SU-DHL-6 (cell line): ENCODE measurements at regions not wholly inside any gene's neighbourhood (a gene's known extent, or its start where the extent isn't known, plus 50 kb on each side); places are given as distances from the start of the nearest gene placed in this dataset.

Source experiments
- H2AFZ ChIP-seq: fragments of 200-600 bp; sonication (generic); 2 replicates; pipeline ENCODE4 v1.6.1; 2014; ENCODE audit warnings: low read depth, mild to moderate bottlenecking, moderate library complexity, mixed read lengths, antibody characterized with exemption, low read length; ENCODE audit not compliant: severe bottlenecking
- H3F3A ChIP-seq: fragments of 200-600 bp; shearing (Covaris generic); 2 replicates; pipeline ENCODE4 v1.6.0; 2016; ENCODE audit warnings: antibody characterized with exemption, mild to moderate bottlenecking; ENCODE audit not compliant: insufficient read depth
- H3K27ac ChIP-seq: fragments of 200-600 bp; sonication (generic); 2 replicates; pipeline ENCODE4 v1.5.1; 2016; ENCODE audit warnings: low read depth, mild to moderate bottlenecking, low read length, moderate library complexity, mixed read lengths
- H3K27me3 ChIP-seq: fragments of 200-600 bp; sonication (generic), shearing (Covaris generic); 2 replicates; pipeline ENCODE4 v1.6.0; 2014; ENCODE audit warnings: mild to moderate bottlenecking, low read length
- H3K36me3 ChIP-seq: fragments of 200-600 bp; sonication (generic); 2 replicates; pipeline ENCODE4 v1.6.1; 2014; ENCODE audit warnings: mild to moderate bottlenecking, low read length, mixed read lengths
- H3K4me2 ChIP-seq: fragments of 300-600, 200-600 bp; shearing (Covaris generic), sonication (generic); 2 replicates; pipeline ENCODE4 v1.6.0; 2014; ENCODE audit warnings: low read length, low read depth, mild to moderate bottlenecking; ENCODE audit not compliant: poor library complexity, severe bottlenecking
- H3K4me3 ChIP-seq: fragments of 200-600 bp; sonication (generic); 2 replicates; pipeline ENCODE4 v1.5.1; 2014; ENCODE audit warnings: antibody characterized with exemption, low read length, mild to moderate bottlenecking, mixed read lengths; ENCODE audit not compliant: insufficient read depth, poor library complexity, severe bottlenecking
- H3K79me2 ChIP-seq: fragments of 200-600 bp; sonication (generic); 2 replicates; pipeline ENCODE4 v1.6.1; 2014; ENCODE audit warnings: mild to moderate bottlenecking, low read length, moderate library complexity; ENCODE audit not compliant: insufficient read depth
- H3K9ac ChIP-seq: fragments of 200-600 bp; sonication (generic); 2 replicates; pipeline ENCODE4 v1.7.0; 2014; ENCODE audit warnings: mild to moderate bottlenecking, low read length
- H3K9me2 ChIP-seq: fragments of 200-600 bp; sonication (generic); replicated peaks from 2 replicates; pipeline ENCODE4 v1.6.1; 2014; ENCODE audit warnings: low read length; ENCODE audit not compliant: insufficient read depth
- H3K9me3 ChIP-seq: fragments of 200-600 bp; sonication (generic); 2 replicates; pipeline ENCODE4 v1.6.1; 2014; ENCODE audit warnings: low read length, mixed read lengths; ENCODE audit not compliant: insufficient read depth
- H4K20me1 ChIP-seq: fragments of 200-600 bp; sonication (generic); 2 replicates; pipeline ENCODE4 v1.6.1; 2014; ENCODE audit warnings: low read depth, mild to moderate bottlenecking, antibody characterized with exemption, low read length, moderate library complexity, mixed read lengths
- EZH2phosphoT487 ChIP-seq: fragments of 200-600 bp; sonication (generic), shearing (Covaris generic); conservative IDR thresholded peaks from 2 replicates; pipeline ENCODE4 v1.6.1; 2018; ENCODE audit warnings: mild to moderate bottlenecking, antibody characterized with exemption, low read length, moderate library complexity, mixed read lengths
- TF ChIP-seq, protein P1 (sequence below): fragments of 200-600 bp; sonication (generic); IDR thresholded peaks from one replicate; pipeline ENCODE4 v1.5.1; 2017; ENCODE audit warnings: antibody characterized with exemption, mild to moderate bottlenecking, low read length, moderate library complexity; ENCODE audit not compliant: insufficient read depth, poor library complexity, severe bottlenecking

DNA sequence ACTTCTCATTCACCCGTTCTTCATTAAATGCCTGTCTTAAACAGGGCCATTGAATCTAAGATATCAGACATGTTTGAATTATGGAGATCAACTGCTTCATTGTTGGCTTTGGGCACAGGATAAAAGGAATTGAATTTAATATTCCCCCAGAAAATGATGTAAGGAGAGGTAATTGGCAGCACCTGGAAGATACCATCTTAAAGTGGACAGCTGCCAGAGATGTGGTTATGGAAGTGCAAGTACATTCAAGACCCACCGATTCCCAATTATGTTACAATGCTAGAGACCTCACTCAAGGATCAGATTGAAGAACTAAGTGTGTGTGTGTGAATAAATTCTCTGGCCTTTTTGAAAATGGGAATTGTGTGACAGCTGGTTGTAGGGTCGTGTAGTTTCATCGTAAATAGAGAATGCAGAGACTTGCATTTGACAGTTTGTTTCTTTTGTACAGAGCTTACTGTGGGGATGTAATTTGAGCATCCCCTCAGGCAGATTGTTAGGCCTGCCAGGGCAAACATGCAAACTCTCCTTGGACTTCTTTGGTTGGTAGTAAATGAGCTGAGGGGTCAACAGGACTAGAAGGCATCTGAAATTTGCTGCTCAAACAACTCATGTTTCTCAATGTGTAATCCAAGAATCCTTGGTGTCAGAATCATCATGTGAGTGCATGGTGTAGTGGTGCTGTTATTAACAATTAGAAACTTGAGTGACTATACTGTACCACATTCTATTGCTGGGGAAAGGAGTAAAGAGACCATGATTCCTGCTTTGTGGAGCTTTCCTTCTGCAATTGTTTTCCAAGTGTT is 359.2 kb upstream of the THRB start:
- Histone ChIP-seq H3K9ac (no peak overlapping the region), H3F3A (no peaks in the 10 kb centered on the region), H2AFZ (no peak overlapping the region), H3K27ac (no peak overlapping the region), H3K79me2 (no peaks in the 10 kb centered on the region), H3K9me2 (no peaks in the 10 kb centered on the region), H3K4me2 (no peak overlapping the region), H3K36me3 (no peaks in the 10 kb centered on the region), H3K9me3 (no peaks in the 10 kb centered on the region), H3K27me3 (no peaks in the 10 kb centered on the region), H3K4me3 (no peak overlapping the region), H4K20me1 (no peaks in the 10 kb centered on the region)
- TF ChIP-seq, protein P1, sequence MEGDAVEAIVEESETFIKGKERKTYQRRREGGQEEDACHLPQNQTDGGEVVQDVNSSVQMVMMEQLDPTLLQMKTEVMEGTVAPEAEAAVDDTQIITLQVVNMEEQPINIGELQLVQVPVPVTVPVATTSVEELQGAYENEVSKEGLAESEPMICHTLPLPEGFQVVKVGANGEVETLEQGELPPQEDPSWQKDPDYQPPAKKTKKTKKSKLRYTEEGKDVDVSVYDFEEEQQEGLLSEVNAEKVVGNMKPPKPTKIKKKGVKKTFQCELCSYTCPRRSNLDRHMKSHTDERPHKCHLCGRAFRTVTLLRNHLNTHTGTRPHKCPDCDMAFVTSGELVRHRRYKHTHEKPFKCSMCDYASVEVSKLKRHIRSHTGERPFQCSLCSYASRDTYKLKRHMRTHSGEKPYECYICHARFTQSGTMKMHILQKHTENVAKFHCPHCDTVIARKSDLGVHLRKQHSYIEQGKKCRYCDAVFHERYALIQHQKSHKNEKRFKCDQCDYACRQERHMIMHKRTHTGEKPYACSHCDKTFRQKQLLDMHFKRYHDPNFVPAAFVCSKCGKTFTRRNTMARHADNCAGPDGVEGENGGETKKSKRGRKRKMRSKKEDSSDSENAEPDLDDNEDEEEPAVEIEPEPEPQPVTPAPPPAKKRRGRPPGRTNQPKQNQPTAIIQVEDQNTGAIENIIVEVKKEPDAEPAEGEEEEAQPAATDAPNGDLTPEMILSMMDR = no peak
- no peak for TF ChIP-seq EZH2phosphoT487

DNA sequence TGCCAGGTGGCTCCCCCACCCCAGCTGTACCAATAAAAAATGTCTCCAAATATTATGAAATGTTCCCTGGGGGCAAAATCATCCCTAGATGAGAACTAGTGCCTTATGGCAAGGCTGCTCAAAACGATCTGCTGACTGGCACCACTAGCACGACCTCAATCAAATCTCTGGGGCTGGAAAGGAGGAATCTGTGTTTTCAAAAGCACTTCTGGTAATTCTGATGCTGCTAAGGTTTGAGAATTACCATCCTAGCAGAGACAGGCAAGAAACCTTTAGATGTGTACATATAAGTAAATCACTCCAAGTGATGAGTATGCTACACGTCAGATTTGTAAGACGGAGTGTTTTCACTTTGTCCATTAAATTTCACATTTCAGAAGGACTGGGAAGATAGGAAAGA is 360.1 kb upstream of the THRB start:
- Histone ChIP-seq H3K9me3 (no peaks in the 10 kb centered on the region), H2AFZ (no peak overlapping the region), H3F3A (no peaks in the 10 kb centered on the region), H4K20me1 (no peaks in the 10 kb centered on the region), H3K4me3 (no peak overlapping the region), H3K79me2 (no peaks in the 10 kb centered on the region), H3K27me3 (no peaks in the 10 kb centered on the region), H3K9ac (no peak overlapping the region), H3K27ac (no peak overlapping the region), H3K4me2 (no peak overlapping the region), H3K36me3 (no peaks in the 10 kb centered on the region), H3K9me2 (no peaks in the 10 kb centered on the region)
- TF ChIP-seq, protein P1 = no peak
- TF ChIP-seq EZH2phosphoT487 = no peak

DNA sequence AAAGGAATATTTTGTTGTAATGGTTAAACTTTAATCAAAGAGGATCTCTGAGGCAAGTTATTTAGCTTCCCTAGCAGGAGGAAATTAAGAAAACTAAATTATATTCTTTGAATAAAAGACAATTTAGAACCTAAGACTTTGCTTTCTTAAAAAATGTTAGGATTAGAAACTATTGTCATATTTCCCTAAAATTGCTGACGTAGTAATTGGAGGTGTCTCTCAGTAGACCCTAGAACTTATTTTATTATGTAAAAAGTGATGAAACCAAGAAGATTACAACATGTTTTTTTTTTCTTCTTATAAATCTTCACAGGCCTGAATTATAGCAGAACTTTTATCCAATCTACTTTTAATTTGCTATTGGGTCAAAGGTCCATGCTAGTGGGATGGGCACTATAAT is 363.3 kb upstream of the THRB start:
- H3K27me3 ChIP-seq = no peaks in the 10 kb centered on the region
- H3K36me3 ChIP-seq = no peaks in the 10 kb centered on the region
- no peak for TF ChIP-seq EZH2phosphoT487
- TF ChIP-seq, protein P1 = no peak
- no peaks in the 10 kb centered on the region for H3K9me3 ChIP-seq
- no peak overlapping the region for H3K9ac ChIP-seq
- H3K9me2 ChIP-seq = no peaks in the 10 kb centered on the region
- H4K20me1 ChIP-seq = no peaks in the 10 kb centered on the region
- H2AFZ ChIP-seq = no peak overlapping the region
- no peak overlapping the region for H3K4me2 ChIP-seq
- no peaks in the 10 kb centered on the region for H3F3A ChIP-seq
- H3K4me3 ChIP-seq = no peak overlapping the region
- no peaks in the 10 kb centered on the region for H3K79me2 ChIP-seq
- H3K27ac ChIP-seq = no peak overlapping the region
